ENCODE measurements at regions not wholly inside any gene's neighbourhood (a gene's known extent, or its start where the extent isn't known, plus 50 kb on each side); places are given as distances from the start of the nearest gene placed in this dataset.

GRCh38 chr5:29983528-29984155 lies 1209.8 kb upstream of the CDH6 start:
- TF ChIP-seq CREB1 (IDR thresholded peaks at IDR 0.05; ENCODE audit: low read depth) (no peak), RAD21 (IDR thresholded peaks at IDR 0.05; ENCODE audit: low read depth) (no peak), USF1 (IDR thresholded peaks at IDR 0.05) (no peak), CEBPB (IDR thresholded peaks at IDR 0.05) (no peak), FOXM1 (IDR thresholded peaks at IDR 0.05; ENCODE audit: borderline replicate concordance, low read depth) (no peak), NFIC (IDR thresholded peaks at IDR 0.05) (no peak), EGR1 (IDR thresholded peaks at IDR 0.05) (no peak), EP300 (IDR thresholded peaks at IDR 0.05; ENCODE audit: borderline replicate concordance) (no peak), REST (IDR thresholded peaks at IDR 0.05; ENCODE audit: low read depth) (no peak)

DNA sequence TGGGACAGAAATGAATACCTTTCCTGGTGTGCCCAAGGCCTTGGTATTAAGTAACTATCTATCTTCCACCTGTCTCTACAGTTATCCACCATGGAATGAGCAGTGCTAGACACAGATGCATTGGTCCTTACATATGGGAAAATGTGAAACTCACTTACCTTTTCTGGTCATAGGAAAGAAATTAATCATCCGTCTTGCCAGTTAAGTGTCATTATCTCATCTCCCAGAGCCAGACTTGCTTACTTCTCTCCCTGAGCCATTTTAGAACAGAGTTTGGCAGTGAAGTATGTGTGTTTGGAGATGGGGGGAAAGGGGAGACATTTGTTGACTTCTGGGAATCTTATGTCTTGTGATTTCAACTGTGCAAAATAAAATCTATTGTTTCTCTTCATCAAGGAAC lies 1211.0 kb upstream of the CDH6 start:
- TF ChIP-seq RAD21 (IDR thresholded peaks at IDR 0.05; ENCODE audit: low read depth) (no peak), EP300 (IDR thresholded peaks at IDR 0.05; ENCODE audit: borderline replicate concordance) (no peak), REST (IDR thresholded peaks at IDR 0.05; ENCODE audit: low read depth) (no peak), USF1 (IDR thresholded peaks at IDR 0.05) (no peak), TCF12 (IDR thresholded peaks at IDR 0.05; ENCODE audit: low read depth) (no peak), NFIC (IDR thresholded peaks at IDR 0.05) (no peak), FOXM1 (IDR thresholded peaks at IDR 0.05; ENCODE audit: borderline replicate concordance, low read depth) (no peak), CREB1 (IDR thresholded peaks at IDR 0.05; ENCODE audit: low read depth) (no peak), ZBTB7A (IDR thresholded peaks at IDR 0.05; ENCODE audit: low read depth) (no peak), TEAD4 (IDR thresholded peaks at IDR 0.05) (no peak), CEBPB (IDR thresholded peaks at IDR 0.05) (no peak), YY1 (IDR thresholded peaks at IDR 0.05; ENCODE audit: low read depth) (no peak), TAF1 (IDR thresholded peaks at IDR 0.05; ENCODE audit: low read depth) (no peak), EGR1 (IDR thresholded peaks at IDR 0.05) (no peak)
- TF ChIP-seq, protein P1, sequence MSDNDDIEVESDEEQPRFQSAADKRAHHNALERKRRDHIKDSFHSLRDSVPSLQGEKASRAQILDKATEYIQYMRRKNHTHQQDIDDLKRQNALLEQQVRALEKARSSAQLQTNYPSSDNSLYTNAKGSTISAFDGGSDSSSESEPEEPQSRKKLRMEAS (IDR thresholded peaks at IDR 0.05) = no peak

GRCh38 chr5:29972597-29972996 lies 1220.9 kb upstream of the CDH6 start:
- TF ChIP-seq TEAD4 (IDR thresholded peaks at IDR 0.05) (no peak), REST (IDR thresholded peaks at IDR 0.05; ENCODE audit: low read depth) (no peak), TCF12 (IDR thresholded peaks at IDR 0.05; ENCODE audit: low read depth) (no peak), USF1 (IDR thresholded peaks at IDR 0.05) (no peak), ZBTB7A (IDR thresholded peaks at IDR 0.05; ENCODE audit: low read depth) (no peak), NFIC (IDR thresholded peaks at IDR 0.05) (no peak), YY1 (IDR thresholded peaks at IDR 0.05; ENCODE audit: low read depth) (no peak), TAF1 (IDR thresholded peaks at IDR 0.05; ENCODE audit: low read depth) (no peak), EGR1 (IDR thresholded peaks at IDR 0.05) (no peak), EP300 (IDR thresholded peaks at IDR 0.05; ENCODE audit: borderline replicate concordance) (no peak), CEBPB (IDR thresholded peaks at IDR 0.05) (no peak), FOXM1 (IDR thresholded peaks at IDR 0.05; ENCODE audit: borderline replicate concordance, low read depth) (no peak), RAD21 (IDR thresholded peaks at IDR 0.05; ENCODE audit: low read depth) (no peak), CREB1 (IDR thresholded peaks at IDR 0.05; ENCODE audit: low read depth) (no peak)
- TF ChIP-seq, protein P1 (IDR thresholded peaks at IDR 0.05) = no peak

- no peak for TF ChIP-seq NFIC (IDR thresholded peaks at IDR 0.05)
- no peak for TF ChIP-seq TEAD4 (IDR thresholded peaks at IDR 0.05)
- TF ChIP-seq REST (IDR thresholded peaks at IDR 0.05; ENCODE audit: low read depth) = peak; percentile 88
- no peak for TF ChIP-seq TAF1 (IDR thresholded peaks at IDR 0.05; ENCODE audit: low read depth)
- TF ChIP-seq, protein P1 (IDR thresholded peaks at IDR 0.05) = no peak
- TF ChIP-seq USF1 (IDR thresholded peaks at IDR 0.05) = no peak
- TF ChIP-seq FOXM1 (IDR thresholded peaks at IDR 0.05; ENCODE audit: borderline replicate concordance, low read depth) = no peak
These were observed 1229.5 kb upstream of the CDH6 start for GRCh38 chr5:29963956-29964355.

All from Ishikawa (cell line).